Fibroblast of skin of back (primary cell): ENCODE measurements at regions not wholly inside any gene's neighbourhood (a gene's known extent, or its start where the extent isn't known, plus 50 kb on each side); places are given as distances from the start of the nearest gene placed in this dataset.
"Not testable (repeated sequence)": the region's sequence is repeated elsewhere in the genome, so short reads cannot be mapped to it uniquely, and the experiment has no call there.

Experiments
- DNase-seq: peaks from one replicate; pipeline ENCODE4 v3.0.0-alpha.2; 2013

DNA sequence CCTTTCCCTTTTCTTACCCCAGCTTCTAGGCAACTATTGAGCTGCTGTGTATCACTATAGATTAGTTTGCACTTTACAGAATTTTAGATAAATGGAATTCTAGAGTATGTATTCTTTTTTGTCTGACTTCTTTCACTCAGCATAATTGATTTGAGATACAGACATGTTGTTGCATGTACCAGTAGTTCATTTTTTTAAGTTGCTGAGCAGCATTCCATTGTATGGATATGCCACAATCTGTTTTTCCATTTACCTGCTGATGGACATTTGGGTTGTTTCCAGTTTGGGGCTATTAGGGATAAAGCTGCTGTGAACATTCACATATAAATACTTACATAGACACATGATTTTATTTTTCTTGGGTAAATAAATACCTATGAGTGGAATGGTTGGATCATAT is 135.7 kb downstream of the IGF1 start:
- no peak for DNase-seq

DNA sequence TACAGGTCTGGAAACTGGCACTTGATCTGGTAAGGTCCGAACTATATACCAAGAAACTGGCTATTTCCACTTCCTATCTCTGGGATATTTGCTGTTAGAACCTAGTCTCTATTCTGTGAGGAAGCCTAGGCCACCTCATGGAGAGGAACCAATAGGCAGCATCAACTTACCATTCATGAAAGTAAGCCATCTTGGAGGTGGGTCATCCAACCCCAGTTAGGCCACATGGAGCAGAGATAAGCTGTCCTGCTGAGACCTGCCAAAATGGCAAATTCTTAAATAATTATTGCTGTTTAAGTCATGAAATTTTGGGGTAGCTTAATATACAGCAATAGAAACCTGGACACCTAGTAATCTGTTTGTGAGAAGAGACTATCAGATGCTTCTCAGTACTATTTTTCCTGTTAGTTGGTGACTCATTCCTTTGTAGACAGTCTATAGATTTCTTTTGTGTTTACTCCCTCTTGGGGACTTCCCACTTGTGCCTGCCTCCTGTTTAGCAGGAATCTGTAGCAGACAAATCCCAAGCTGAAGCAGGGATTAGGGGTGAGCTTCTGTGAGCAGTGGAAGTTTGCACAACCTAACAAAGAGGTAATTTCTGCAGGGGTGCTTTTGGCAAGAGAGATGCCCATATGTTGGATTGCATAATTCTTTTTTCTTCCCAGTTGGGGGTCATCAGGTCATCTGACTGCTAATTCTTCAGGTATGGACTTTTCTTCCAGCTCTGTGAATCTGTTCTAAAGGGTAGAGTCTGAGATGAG is 136.8 kb downstream of the IGF1 start:
- DNase-seq, result no peak

DNA sequence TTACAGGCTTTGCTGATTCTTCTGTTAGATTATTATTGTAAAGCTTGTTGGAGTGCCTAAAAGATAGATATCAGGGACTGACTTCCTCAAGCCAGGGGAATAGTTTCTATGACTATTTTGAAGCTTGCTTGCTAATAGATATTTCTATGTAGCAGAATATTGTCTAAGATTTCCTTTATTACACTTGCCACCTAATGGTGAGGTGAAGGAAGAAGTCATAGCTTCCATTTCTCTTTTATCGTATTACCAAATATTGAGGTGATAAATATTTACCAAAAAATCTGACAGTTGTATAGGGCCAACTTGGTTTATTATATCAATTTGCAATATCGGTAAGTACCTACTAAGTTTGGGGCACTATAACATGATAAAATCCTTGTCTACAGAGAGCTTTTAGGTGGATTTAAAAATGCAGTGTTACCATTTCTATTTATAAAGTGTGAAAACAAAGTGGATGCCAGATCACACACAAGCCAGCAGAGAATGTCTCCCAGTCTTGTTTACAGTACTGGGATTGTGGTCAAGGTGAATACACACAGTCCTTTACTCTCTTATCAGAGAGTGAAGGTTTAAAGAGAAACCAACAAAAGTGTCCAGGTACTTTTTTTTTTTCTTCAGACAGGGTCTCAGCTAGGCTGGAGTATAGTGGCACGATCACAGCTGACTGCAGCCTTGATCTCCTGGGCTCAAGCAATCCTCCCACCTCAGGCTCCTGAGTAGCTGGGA is 137.9 kb downstream of the IGF1 start:
- no peak for DNase-seq

DNA sequence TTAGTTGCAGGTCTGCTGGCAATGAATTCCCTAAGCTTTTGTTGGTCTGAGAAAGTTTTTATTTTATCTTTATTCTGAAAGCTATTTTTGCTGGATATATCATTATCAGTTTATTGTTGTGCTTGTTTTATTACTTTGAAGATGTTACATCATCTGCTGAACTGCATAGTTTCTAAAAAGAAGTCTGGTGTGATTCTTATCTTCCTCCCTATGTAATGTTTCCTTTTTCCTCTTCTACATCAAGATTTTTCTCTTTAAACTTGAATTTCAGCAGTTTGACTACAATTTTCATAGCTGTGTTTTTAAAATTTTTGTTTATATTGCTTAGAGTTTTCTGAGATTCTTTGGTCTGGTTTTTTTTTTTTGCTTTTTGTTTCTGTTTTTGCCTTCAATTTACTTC is 137.1 kb upstream of the PMCH start:
- no peak for DNase-seq

DNA sequence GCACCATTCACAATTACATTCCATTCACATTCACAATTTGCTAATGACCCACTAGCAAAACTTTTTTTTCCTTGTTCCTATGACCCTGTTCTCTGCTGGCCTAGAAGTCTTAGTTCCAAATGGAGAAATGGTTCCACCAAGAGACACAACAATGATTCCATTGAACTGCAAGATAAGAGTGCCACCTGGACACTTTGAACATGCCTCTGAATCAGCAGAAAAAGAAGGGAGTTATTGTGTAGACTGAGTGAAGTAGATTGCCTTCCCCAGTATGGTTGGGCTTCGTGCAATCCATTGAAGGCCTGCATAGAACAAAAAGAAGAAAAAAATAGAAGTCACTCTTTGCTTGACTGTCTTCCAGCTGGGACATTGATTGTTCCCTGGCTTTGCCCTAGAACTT is 133.8 kb upstream of the PMCH start:
- DNase-seq, result no peak

DNA sequence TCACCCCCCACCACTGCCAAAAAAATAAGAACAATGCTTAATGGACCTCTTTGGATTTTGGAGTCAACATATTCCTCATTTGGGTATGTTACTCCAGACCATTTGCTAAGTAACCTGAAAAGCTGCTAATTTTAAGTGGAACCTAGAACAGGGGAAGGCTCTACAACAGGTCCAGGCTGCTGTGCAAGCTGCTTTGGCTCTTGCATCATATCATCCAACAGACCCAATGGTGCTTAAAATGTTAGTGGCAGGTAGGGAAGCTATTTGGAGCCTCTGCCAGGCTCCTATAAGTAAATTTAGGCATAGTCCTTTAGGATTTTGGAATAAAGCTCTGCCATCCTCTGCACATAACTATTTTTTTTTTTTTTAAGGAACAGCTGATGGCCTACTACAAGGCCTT is 132.2 kb upstream of the PMCH start:
- no peak for DNase-seq

DNA sequence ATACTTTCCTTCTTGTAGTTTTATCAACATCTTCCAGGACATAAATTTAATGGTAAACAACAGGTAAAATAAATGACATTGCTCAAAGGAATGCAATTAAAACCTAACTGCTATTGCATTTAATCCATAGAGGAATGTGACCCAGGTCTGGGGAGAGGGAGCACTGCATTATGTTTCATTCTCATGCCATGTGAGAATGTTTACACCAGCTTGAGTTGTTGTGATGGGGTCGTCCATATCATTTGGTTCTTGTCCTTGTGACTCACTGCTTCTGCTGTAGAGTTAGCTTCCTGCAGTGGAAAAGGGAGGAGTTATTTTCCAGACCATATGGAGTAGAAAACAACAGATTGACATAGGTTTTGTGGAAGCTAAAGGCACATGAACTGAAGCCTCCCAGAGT is 129.3 kb upstream of the PMCH start:
- DNase-seq, result no peak

DNA sequence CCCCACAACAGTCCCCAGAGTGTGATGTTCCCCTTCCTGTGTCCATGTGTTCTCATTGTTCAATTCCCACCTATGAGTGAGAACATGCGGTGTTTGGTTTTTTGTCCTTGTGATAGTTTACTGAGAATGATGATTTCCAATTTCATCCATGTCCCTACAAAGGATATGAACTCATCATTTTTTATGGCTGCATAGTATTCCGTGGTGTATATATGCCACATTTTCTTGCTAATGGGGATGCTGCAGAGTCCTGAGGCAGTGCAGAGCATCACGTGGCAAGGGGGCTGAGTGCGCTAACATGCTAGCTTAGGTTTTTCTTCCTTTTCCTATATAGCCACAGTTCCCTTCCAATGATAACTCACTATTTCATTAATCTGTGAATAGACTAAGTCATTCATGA is 127.5 kb upstream of the PMCH start:
- DNase-seq, result not testable (repeated sequence)

DNA sequence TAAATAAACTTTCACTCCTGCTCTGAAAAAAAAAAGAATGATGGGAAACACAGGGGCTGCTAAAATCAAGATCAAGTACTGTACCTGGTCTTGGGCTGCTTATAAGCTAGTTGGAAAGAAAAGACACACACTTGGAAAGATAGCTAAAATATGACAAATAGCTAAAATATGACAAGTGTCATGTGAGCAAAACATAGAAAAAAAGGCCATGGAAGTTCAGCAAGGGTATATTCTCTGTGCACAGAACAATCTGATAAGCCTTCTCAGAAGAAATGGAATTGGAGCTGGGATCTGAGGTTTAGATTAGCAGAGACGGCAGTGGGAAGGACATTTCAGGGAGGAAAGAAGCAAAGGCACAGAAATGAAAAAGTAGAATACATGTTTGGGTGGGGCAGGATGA is 126.2 kb upstream of the PMCH start:
- DNase-seq, result no peak

DNA sequence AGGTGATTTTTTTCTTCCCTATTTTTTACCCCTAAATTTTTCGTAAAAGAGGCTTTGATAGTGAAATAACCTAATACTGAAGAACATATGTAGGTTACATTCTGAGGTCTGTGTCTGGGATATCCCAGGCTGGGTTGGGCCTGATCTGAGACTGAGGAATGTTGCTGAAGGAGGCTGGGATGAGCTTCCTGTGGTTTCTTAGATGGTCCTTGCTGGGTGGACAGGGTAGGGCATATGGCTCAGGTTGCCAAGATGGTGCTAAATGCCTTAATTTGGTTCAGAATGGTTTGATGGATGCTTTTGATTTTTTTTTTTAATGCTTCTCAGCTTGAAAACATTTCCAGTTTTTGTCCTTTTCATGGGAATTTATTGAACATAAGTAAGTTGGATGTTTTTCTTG is 124.6 kb upstream of the PMCH start:
- no peak for DNase-seq

DNA sequence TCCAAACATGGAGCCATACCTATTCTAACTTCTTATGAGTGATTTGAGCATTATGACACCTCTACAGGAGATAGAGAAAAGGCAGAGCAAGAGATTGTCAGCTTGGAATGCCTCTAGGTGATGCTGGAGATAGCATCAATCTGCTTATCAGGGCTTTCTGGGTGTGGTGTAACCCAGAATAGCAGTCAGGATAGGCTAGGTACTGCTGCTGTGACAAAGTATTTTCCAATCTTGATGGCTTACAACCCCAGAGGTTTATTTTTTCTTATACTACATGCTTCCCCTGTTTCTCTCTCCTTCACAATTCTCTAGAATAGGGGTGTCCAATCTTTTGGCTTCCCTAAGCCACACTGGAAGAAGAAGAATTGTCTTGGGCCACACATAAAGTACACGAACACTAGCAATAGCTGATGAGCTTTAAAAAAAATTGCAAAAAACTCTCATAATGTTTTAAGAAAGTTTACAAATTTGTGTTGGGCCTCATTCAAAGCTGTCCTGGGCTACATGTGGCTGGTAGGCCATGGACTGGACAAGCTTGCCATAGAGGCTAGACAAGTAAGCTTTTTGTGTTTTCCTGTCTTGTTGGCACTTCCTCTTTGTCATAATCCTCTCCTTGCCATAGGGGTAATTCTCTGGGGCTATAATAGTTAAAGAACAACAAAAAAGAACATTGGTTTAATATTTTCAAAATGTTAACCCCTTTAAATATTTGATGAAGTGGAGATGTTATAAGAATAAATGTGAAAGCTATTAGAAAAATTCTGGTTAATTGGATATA is 123.9 kb upstream of the PMCH start:
- DNase-seq, result no peak

DNA sequence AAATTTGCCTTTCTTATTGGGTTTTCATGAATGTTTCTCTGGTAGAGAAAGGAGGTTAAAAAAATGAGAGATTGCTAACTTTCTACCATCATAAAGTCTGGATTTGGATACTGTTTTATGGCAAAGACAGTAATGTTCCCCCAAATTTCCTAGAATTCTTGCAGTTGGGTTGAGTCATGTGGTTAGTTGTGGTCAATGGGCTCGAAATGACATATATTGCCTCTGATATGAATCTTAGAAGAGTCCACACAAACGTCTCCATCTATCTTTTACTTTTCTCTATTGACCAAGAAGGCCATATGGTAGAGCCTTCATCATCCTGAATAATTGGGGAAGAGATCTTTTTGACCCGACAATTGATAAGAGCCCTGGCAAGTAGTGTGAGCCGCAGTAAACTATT is 119.5 kb upstream of the PMCH start:
- no peak for DNase-seq

DNA sequence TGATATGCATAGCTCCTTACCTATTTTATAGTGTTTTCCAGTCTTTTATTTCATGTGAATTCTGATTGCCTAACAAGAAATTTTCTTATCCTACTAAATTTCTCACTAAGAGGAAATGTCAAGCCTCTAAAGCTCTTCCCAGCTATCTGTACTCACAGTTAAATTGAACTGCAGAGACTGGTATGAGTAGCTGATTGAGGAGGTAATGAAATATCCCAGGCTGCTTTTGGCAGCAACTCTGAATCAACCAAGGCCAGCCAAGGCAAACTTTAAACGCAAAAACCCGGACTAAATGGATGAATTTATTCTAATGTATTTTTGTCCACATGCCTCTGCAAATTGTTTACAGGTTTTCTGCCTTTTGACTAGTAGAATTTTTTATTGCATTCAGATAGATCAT is 119.1 kb upstream of the PMCH start:
- no peak for DNase-seq

DNA sequence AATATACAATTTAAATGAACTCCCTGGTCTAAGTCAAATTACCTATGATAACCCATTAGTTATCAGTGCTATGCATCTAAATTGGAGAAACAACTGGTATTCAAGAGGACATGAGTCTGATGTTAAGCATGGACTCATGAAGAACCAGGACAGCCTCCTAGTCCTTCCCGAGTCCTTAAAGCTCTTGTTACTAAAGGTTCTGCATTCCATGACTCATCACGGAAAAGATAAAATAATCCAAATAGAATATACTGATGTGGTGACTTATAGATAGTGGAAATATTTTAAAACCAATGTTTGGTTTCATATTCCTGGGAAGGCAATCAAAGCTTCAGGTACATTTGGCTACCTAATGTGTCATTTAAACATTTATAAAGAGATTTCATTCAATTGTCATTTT is 117.2 kb upstream of the PMCH start:
- no peak for DNase-seq

DNA sequence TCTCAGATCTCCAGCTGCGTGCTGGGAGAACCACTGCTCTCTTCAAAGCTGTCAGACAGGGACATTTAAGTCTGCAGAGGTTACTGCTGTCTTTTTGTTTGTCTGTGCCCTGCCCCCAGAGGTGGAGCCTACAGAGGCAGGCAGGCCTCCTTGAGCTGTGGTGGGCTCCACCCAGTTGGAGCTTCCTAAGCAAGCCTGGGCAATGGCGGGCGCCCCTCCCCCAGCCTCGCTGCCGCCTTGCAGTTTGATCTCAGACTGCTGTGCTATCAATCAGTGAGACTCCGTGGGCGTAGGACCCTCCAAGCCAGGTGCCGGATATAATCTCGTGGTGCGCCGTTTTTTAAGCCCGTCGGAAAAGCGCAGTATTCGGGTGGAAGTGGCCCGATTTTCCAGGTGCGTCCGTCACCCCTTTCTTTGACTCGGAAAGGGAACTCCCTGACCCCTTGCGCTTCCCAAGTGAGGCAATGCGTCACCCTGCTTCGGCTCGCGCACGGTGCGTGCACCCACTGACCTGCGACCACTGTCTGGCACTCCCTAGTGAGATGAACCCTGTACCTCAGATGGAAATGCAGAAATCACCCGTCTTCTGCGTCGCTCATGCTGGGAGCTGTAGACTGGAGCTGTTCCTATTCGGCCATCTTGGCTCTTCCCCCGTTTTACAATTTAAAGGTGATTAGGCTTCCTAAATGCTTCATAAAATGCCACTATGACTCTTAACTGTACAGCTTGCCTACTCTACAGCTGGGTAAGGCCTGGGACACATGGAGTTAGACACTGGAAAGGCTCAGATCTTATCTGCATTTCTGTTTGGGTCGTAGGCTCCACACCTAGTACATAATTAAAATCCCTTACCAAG is 115.7 kb upstream of the PMCH start:
- DNase-seq, result not testable (repeated sequence)

DNA sequence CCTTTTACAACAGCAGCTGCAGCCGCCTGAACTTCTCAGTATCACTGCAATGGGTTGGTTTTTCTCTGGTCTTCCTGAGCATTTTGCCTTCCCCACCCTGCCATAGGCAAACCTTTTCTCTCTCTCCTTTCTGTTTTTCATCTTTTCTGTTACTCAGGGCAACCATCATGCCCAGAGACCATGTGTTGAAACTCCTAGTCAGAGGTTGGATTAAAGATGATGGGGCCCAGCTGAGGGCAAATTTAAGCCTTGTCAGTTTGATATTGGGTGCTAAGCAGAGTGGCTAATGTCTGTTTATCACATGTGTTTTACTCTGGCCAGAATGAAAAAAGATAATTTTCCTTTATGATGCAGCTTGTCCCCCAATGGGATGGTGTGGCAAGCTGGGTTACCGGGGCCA is 107.9 kb upstream of the PMCH start:
- DNase-seq, result no peak

DNA sequence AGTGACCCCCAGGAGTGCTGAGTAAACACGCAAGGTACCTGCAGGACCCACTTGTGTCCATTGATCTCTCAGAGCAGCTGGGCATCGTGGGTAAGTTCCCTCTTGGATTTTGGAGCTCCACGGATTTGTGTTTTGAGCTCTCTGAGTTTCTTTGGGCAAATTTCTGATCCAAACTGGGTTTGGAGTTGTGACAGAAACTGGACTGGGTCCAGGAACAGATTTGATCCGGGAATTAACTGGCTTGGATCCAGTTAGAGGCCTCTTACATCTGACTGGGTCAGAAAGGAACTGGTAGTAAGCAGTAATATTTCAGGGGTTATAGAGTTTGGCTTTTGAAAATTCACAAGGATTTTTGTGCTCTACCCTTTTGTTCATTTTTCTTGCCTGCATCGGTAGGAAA is 107.0 kb upstream of the PMCH start:
- DNase-seq, result not testable (repeated sequence)

DNA sequence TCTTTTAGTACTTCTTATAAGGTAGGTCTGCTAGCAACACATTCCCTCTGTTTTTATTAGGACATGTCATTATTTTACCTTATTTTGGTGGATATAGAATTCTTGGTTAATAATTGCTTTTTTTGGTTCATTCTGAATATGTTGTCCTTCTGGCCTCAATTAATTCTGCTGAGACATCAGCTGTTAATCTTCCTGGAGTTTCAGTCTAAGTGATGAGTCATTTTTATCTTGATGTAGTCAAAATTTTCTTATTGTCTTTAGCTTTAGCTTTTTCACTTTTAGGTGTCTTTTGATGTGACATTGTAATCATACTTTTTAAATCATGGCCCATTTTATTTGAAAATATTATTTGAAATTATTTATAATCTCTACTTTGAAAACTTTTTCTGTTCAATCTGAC is 104.9 kb upstream of the PMCH start:
- peak; percentile 9 for DNase-seq

DNA sequence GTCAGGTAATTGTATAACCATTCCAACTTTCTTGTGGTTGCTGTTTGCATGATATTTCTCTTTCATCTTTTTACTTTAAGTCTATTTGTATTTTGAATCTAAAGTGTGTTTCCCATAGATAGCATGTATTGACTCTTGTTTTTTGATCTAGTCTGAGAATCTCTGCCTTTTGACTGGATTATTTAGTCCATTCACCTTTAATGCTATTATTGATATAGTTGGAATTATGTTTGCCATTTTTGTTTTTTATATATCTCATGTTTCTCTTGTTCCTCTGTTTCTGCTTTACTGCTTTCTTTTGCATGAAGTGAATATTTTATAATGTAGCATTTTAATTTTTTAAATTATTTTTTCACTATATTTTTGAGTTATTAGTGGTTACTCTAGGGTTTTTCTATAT is 103.9 kb upstream of the PMCH start:
- no peak for DNase-seq

DNA sequence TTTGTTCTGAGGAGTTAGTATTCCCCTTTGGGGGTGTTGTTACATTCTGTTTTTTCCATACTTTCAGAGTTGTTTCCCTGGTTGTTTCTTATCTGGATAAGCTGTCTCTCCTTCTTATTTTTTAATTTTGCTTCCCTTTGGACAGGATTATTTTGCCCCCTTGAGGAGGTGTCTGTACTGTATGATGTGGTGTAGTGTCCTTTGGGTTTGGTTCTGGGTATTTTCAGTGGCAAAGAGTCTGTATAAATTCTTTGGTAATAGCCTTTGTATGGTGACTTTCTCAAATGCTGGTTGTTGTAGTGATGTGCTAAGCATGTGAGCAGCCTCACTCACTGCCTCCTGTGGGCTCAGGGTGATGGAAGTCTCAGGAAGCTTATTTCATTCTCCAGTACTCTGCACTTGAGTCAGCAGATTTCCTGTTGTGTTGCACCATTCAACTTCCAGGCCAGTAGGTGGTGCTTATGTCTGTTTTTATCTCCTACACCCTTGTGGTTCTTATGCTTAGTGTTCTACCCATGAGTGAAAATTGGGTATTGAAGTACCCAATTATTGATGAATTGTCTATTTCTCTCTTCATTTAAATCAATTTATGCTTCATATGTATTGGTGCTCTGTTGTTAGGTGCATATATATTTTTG is 103.3 kb upstream of the PMCH start:
- DNase-seq, result peak; percentile 54

DNA sequence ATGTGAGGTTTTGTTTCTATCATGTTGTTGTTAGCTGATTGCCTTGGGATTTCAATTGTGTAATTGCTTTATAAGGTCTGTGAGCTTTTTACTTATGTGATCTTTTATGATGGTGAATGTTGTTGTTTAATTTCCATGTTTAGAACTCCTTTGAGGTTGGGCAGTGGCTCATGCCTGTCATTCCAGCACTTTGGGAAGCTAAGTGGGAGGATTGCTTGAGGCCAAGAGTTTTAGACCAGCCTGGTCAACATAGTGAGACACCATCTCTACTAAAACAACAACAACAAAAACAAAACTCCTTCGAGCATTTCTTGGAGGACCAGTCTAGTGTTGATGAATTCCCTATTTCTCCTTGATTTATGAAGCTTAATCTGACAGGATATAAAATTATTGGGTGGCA is 102.1 kb upstream of the PMCH start:
- DNase-seq, result no peak

DNA sequence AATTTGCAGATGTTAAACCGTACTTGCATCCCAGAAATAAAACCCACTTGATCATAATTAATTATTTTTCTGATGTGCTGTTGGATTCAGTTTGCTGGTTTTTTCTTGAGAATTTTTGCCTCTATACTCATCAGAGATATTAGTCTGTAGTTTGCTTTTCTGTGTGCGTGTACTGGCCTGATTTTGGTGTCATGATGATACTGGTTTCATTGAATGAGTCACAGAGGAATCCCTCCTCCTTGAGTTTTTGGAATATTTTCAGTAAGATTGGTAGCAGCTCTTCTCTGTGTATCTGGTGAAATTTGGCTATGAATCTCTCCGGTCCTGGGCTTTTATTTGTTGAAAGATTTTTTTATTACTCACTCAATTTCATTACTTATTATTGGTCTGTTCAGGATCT is 100.4 kb upstream of the PMCH start:
- DNase-seq, result peak; percentile 58
